Mesenchymal stem cell (in vitro differentiated cells and primary cell): ENCODE measurements at regions not wholly inside any gene's neighbourhood (a gene's known extent, or its start where the extent isn't known, plus 50 kb on each side); places are given as distances from the start of the nearest gene placed in this dataset.

Source experiments
- DNase-seq: peaks from one replicate; pipeline ENCODE4 v3.0.0-alpha.2; 2013
- H2AFZ ChIP-seq: one replicate; pipeline ENCODE4 v1.6.1; 2013; ENCODE audit warnings: low read depth, mild to moderate bottlenecking, control low read depth, inconsistent platforms, low read length, moderate library complexity
- H2AK5ac ChIP-seq: 2 replicates; pipeline ENCODE4 v1.6.1; 2013; ENCODE audit warnings: low read length, moderate library complexity, mild to moderate bottlenecking, inconsistent platforms; ENCODE audit not compliant: severe bottlenecking
- H2BK120ac ChIP-seq: one replicate; pipeline ENCODE4 v1.6.1; 2013; ENCODE audit warnings: low read depth, mild to moderate bottlenecking, inconsistent platforms, low read length, moderate library complexity
- H2BK12ac ChIP-seq, 2 experiments: one replicate each; pipeline ENCODE4 v1.6.1; 2013; ENCODE audit warnings: inconsistent platforms in 2 of 2, low read length in 2 of 2, mild to moderate bottlenecking in 2 of 2, moderate library complexity in 2 of 2, control low read depth in 1 of 2
- H2BK15ac ChIP-seq: one replicate; pipeline ENCODE4 v1.6.1; 2013; ENCODE audit warnings: mild to moderate bottlenecking, low read depth, inconsistent platforms; ENCODE audit not compliant: poor library complexity, severe bottlenecking
- H2BK5ac ChIP-seq: 2 replicates; pipeline ENCODE4 v1.6.1; 2013; ENCODE audit warnings: low read depth, mild to moderate bottlenecking, low read length, control low read depth, inconsistent platforms; ENCODE audit not compliant: poor library complexity, severe bottlenecking
- H3K14ac ChIP-seq, 2 experiments: one replicate each; pipeline ENCODE4 v1.6.1; 2013; ENCODE audit warnings: inconsistent platforms in 2 of 2, low read length in 2 of 2, control low read depth in 1 of 2, mild to moderate bottlenecking in 1 of 2, moderate library complexity in 1 of 2
- H3K18ac ChIP-seq, 2 experiments: one replicate each; pipeline ENCODE4 v1.6.1; 2013; ENCODE audit warnings: inconsistent platforms in 2 of 2, low read length in 2 of 2, control low read depth in 1 of 2, low read depth in 1 of 2, mild to moderate bottlenecking in 1 of 2
- H3K23ac ChIP-seq, 2 experiments: one replicate each; pipeline ENCODE4 v1.6.1; 2013; ENCODE audit warnings: inconsistent platforms in 2 of 2, low read length in 2 of 2, mild to moderate bottlenecking in 2 of 2, moderate library complexity in 2 of 2, control low read depth in 1 of 2
- H3K27ac ChIP-seq: 2 replicates; pipeline ENCODE4 v1.5.1; 2013; ENCODE audit warnings: mild to moderate bottlenecking, moderate library complexity, low read length, control low read depth, inconsistent platforms; ENCODE audit not compliant: poor library complexity, severe bottlenecking
- H3K27me3 ChIP-seq, 2 experiments: 2 replicates each; pipeline versions ENCODE4 v1.6.1 to v1.7.0; 2013; ENCODE audit warnings: low read length in 2 of 2, mild to moderate bottlenecking in 2 of 2, moderate library complexity in 2 of 2, control low read depth in 1 of 2, inconsistent platforms in 1 of 2; ENCODE audit not compliant: control insufficient read depth in 1 of 2, insufficient read depth in 1 of 2
- H3K36me3 ChIP-seq, 2 experiments: 2 replicates each; pipeline versions ENCODE4 v1.6.1 to v1.7.0; 2013; ENCODE audit warnings: low read length in 2 of 2, control low read depth in 1 of 2, inconsistent platforms in 1 of 2, low read depth in 1 of 2, mild to moderate bottlenecking in 1 of 2; ENCODE audit not compliant: insufficient read depth in 2 of 2, control insufficient read depth in 1 of 2
- H3K4ac ChIP-seq, 2 experiments: one replicate each; pipeline ENCODE4 v1.6.1; 2013; ENCODE audit warnings: inconsistent platforms in 2 of 2, low read length in 2 of 2, mild to moderate bottlenecking in 2 of 2, moderate library complexity in 2 of 2, control low read depth in 1 of 2, low read depth in 1 of 2
- H3K4me1 ChIP-seq: 2 replicates; pipeline ENCODE4 v1.6.1; 2013; ENCODE audit warnings: low read depth, low read length, control low read depth; ENCODE audit not compliant: control insufficient read depth, insufficient read depth
- H3K4me2 ChIP-seq: 2 replicates; pipeline ENCODE4 v1.6.1; 2013; ENCODE audit warnings: low read length, mild to moderate bottlenecking, inconsistent platforms; ENCODE audit not compliant: poor library complexity, severe bottlenecking
- H3K4me3 ChIP-seq, 2 experiments: 2 replicates each; pipeline versions ENCODE4 v1.5.1 to v1.7.0; 2013; ENCODE audit warnings: low read length in 2 of 2, mild to moderate bottlenecking in 2 of 2, control low read depth in 1 of 2, low read depth in 1 of 2; ENCODE audit not compliant: insufficient read depth in 1 of 2
- H3K79me1 ChIP-seq: replicated peaks from 2 replicates; pipeline ENCODE4 v1.6.1; 2013; ENCODE audit warnings: mild to moderate bottlenecking, control low read depth, low read length, inconsistent platforms; ENCODE audit not compliant: poor library complexity, severe bottlenecking
- H3K9ac ChIP-seq: 2 replicates; pipeline ENCODE4 v1.7.0; 2013; ENCODE audit warnings: mild to moderate bottlenecking, low read length, moderate library complexity
- H3K9me3 ChIP-seq: 2 replicates; pipeline ENCODE4 v1.7.0; 2013; ENCODE audit warnings: mild to moderate bottlenecking, low read length; ENCODE audit not compliant: control insufficient read depth
- H4K8ac ChIP-seq: one replicate; pipeline ENCODE4 v1.6.1; 2013; ENCODE audit warnings: inconsistent platforms, mild to moderate bottlenecking, low read length, moderate library complexity
- H4K91ac ChIP-seq: one replicate; pipeline ENCODE4 v1.6.1; 2013; ENCODE audit warnings: mild to moderate bottlenecking, low read length, inconsistent platforms
- WGBS: methylation state at CpG from one replicate; pipeline ENCODE4 v1.1.7; 2013; ENCODE audit warnings: mixed read lengths; 5-methylcytosine and 5-hydroxymethylcytosine counted together

DNA sequence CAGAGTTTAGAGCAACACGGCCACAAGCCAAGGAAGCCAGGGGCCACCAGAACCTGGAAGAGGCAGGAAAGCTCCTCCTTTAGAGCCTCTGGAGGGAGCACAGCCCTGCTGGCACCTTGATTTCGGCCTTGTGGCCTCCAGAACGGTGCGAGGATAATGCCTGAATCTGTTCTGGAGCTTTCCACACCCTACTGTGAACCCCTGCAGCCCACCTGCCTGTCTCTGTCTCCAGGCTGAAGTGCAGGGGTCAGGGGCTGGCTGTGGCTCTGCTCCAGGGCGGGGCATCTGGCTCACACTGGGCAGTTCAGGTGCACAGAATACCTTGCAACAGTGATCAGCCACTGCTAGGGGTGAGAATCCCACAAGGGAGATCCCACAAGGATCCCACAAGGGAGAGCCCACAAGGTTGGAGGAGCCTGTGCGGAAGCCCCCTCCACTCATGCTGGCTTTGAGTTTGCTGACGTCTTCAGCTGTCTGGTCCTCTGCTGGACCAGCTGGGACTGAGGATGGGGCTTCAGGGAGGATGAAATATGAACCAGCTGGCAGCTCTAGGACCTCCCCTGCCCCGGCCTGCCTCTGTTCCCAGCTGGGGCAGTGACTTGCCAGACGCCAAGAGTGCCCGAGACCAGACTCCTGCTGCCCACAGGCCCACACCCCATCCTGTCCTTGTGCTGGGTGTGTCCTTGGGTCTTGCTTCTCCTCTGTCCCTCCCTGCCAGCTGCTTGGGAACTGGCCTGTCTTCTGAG, 56.4 kb upstream of the OTOS start:
- no peak overlapping the region for H2AFZ ChIP-seq
- WGBS: 73% methylated on average over 10 of the region's 10 CpGs

DNA sequence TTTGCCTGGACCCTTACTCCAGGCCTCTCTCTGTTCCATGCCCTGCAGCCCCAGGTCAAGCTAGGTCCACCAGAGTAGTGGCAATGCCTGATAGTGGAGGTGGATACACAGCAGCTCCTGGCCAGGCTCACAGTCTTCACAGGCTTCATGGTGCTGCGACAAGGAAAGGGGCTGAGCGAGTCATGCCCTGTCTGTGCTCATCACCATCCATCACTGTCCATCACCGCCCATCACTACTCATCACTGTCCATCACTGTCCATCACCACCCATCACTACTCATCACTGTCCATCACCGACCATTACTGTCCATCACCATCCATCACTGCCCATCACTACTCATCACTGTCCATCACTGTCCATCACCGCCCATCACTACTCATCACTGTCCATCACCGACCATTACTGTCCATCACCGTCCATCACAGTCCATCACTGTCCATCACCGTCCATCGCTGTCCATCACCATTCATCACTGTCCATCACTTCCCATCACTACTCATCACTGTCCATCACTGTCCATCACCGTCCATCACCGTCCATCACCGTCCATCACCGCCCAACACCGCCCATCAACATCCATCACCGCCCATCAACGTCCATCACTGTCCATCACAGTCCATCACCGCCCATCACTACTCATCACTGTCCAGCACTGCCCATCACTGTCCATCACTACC, 57.1 kb upstream of the OTOS start:
- DNase-seq: no peak
- no peak overlapping the region for H3K14ac ChIP-seq
- no peak overlapping the region for H3K4me3 ChIP-seq
- H2AK5ac ChIP-seq: no peak overlapping the region
- H3K18ac ChIP-seq: no peak overlapping the region
- no peaks in the 10 kb centered on the region for H3K4me1 ChIP-seq
- no peak overlapping the region for H2AFZ ChIP-seq
- H2BK15ac ChIP-seq: no peak overlapping the region
- no peak overlapping the region for H2BK120ac ChIP-seq
- WGBS: 96% methylated on average over 17 of the region's 17 CpGs
- no peaks in the 10 kb centered on the region for H3K79me1 ChIP-seq
- no peak overlapping the region for H3K27ac ChIP-seq
- H4K8ac ChIP-seq: no peak overlapping the region
- H3K27me3 ChIP-seq: peaks cover 0 to 87% of the 10 kb centered on the region in 2 experiments
- H3K4ac ChIP-seq: no peak overlapping the region
- H3K36me3 ChIP-seq: no peaks in the 10 kb centered on the region
- peaks cover 3% of the 10 kb centered on the region for H3K9me3 ChIP-seq
- H4K91ac ChIP-seq: no peak overlapping the region
- H2BK5ac ChIP-seq: no peak overlapping the region
- no peak overlapping the region for H3K9ac ChIP-seq
- H2BK12ac ChIP-seq: no peak overlapping the region
- H3K4me2 ChIP-seq: no peak overlapping the region
- H3K23ac ChIP-seq: no peak overlapping the region

More for the DNA sequence above, 56.4 kb upstream of the OTOS start:
- H3K9ac ChIP-seq: no peak overlapping the region
- H3K4ac ChIP-seq: no peak overlapping the region
- H4K91ac ChIP-seq: no peak overlapping the region
- H2BK5ac ChIP-seq: no peak overlapping the region
- H3K4me1 ChIP-seq: no peaks in the 10 kb centered on the region
- no peak overlapping the region for H3K27ac ChIP-seq
- H3K79me1 ChIP-seq: no peaks in the 10 kb centered on the region
- no peak for DNase-seq
- H3K18ac ChIP-seq: no peak overlapping the region
- H2BK120ac ChIP-seq: no peak overlapping the region
- H3K9me3 ChIP-seq: peaks cover 3% of the 10 kb centered on the region
- no peak overlapping the region for H4K8ac ChIP-seq
- H2BK12ac ChIP-seq: no peak overlapping the region
- H2AK5ac ChIP-seq: no peak overlapping the region
- H3K36me3 ChIP-seq: no peaks in the 10 kb centered on the region
- H3K14ac ChIP-seq: no peak overlapping the region
- H3K4me2 ChIP-seq: no peak overlapping the region
- peaks cover 0 to 87% of the 10 kb centered on the region in 2 experiments for H3K27me3 ChIP-seq
- no peak overlapping the region for H2BK15ac ChIP-seq
- no peak overlapping the region for H3K4me3 ChIP-seq
- H3K23ac ChIP-seq: no peak overlapping the region

DNA sequence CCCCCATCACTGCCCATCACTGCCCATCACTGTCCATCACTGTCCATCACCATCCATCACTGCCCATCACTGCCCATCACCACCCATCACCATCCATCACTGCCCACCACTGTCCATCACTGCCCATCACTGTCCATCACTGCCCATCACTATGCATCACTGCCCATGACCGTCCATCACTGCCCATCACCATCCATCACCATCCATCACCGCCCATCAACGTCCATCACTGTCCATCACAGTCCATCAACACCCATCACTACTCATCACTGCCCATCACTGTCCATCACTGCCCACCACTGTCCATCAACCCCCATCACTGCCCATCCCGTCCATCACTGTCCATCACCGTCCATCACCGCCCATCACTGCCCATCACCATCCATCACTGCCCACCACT, 57.8 kb upstream of the OTOS start:
- DNase-seq: no peak
- no peak overlapping the region for H4K91ac ChIP-seq
- H3K4me2 ChIP-seq: no peak overlapping the region
- H3K27ac ChIP-seq: no peak overlapping the region
- H3K18ac ChIP-seq: no peak overlapping the region
- no peak overlapping the region for H2BK12ac ChIP-seq
- H2BK15ac ChIP-seq: no peak overlapping the region
- H4K8ac ChIP-seq: no peak overlapping the region
- H2AFZ ChIP-seq: no peak overlapping the region
- no peak overlapping the region for H3K4me3 ChIP-seq
- H3K27me3 ChIP-seq: peaks cover 0 to 91% of the 10 kb centered on the region in 2 experiments
- no peak overlapping the region for H2BK5ac ChIP-seq
- no peak overlapping the region for H3K4ac ChIP-seq
- H2AK5ac ChIP-seq: no peak overlapping the region
- H3K79me1 ChIP-seq: no peaks in the 10 kb centered on the region
- no peak overlapping the region for H3K9ac ChIP-seq
- H3K36me3 ChIP-seq: no peaks in the 10 kb centered on the region
- H3K14ac ChIP-seq: no peak overlapping the region
- H3K4me1 ChIP-seq: no peaks in the 10 kb centered on the region
- H3K9me3 ChIP-seq: peaks cover 3% of the 10 kb centered on the region
- WGBS: 89% methylated on average over 6 of the region's 6 CpGs
- H3K23ac ChIP-seq: no peak overlapping the region
- no peak overlapping the region for H2BK120ac ChIP-seq

DNA sequence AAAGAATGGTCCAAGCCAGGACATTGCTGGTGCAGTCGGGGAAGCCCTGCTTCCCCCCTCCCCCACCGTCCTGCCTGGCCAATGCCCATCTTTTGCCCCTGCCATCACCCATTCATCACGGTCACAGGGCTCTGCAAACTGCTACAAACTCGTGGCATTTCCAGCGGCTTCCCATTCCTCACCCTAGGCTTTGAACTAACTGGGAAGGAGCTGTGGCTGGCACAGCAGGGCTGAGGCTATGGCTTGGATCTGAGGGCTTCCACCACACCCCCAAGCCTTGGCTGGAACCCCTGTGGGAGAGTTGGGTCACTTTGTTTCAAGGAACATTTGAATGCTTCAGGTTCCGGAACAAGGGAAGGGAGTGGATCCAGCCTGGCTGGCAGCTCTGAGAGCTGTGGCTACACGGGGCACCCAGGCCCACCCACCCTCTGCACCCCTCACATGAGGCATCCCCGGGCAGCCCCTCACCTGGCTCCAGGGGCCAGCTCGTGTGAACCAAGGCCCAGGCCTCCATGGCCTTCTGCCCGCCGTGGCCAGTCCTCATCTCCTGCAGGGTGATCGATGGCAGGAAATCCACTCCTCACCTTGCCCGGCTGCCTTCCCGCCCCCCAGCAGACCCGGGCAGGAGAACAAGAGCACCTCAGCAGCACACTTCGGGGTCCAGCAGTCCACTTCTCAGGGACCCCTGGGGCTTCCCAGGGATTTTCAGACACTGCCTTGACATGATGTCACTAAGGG, 58.8 kb upstream of the OTOS start:
- H3K9me3 ChIP-seq: peaks cover 3% of the 10 kb centered on the region
- H3K36me3 ChIP-seq: no peaks in the 10 kb centered on the region
- H3K14ac ChIP-seq: no peak overlapping the region
- no peak overlapping the region for H3K18ac ChIP-seq
- no peak overlapping the region for H4K91ac ChIP-seq
- H4K8ac ChIP-seq: no peak overlapping the region
- no peak overlapping the region for H3K4me2 ChIP-seq
- H3K9ac ChIP-seq: no peak overlapping the region
- H2AFZ ChIP-seq: no peak overlapping the region
- no peak overlapping the region for H2AK5ac ChIP-seq
- no peak overlapping the region for H2BK5ac ChIP-seq
- no peak overlapping the region for H3K4ac ChIP-seq
- no peaks in the 10 kb centered on the region for H3K79me1 ChIP-seq
- peaks cover 0 to 92% of the 10 kb centered on the region in 2 experiments for H3K27me3 ChIP-seq
- no peak overlapping the region for H2BK12ac ChIP-seq
- DNase-seq: no peak
- WGBS: 73% methylated on average over 15 of the region's 16 CpGs
- no peak overlapping the region for H3K27ac ChIP-seq
- no peak overlapping the region for H2BK15ac ChIP-seq
- H3K4me1 ChIP-seq: no peaks in the 10 kb centered on the region
- no peak overlapping the region for H3K4me3 ChIP-seq
- H2BK120ac ChIP-seq: no peak overlapping the region
- no peak overlapping the region for H3K23ac ChIP-seq
